ENCODE measurements at regions not wholly inside any gene's neighbourhood (a gene's known extent, or its start where the extent isn't known, plus 50 kb on each side); places are given as distances from the start of the nearest gene placed in this dataset.

DNA sequence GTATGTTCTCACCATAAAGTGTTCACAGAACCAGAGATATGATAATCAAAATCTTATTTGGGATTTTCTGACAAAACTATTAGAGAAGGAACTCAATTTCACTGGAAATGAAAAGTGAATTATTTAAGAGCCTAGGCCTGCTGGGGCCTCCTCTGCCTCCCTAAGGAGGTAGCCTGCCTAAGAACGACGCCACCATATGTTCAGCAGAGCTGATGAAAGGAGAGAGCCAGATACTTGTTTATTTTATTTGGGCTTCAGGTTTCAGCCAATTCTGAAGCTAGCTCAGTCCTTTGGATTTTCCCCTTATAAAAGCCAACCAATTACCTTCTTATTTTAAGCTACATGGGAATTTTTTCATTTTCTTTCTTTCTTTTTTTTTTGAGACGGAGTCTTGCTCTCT is 433.1 kb upstream of the MAP2 start:
- DNase-seq = no peak
- Histone ChIP-seq H3K4me1 (ENCODE audit: insufficient read depth, low read length) (no peaks in the 10 kb centered on the region), H3K27me3 (ENCODE audit: insufficient read depth, low read length) (no peaks in the 10 kb centered on the region), H2AFZ (ENCODE audit: low read length) (no peak overlapping the region), H4K8ac (replicated peaks; ENCODE audit: insufficient read length, low read depth, low read length) (no peak overlapping the region), H3K4ac (ENCODE audit: low read depth, low read length) (no peak overlapping the region), H3K14ac (ENCODE audit: insufficient read depth, low read length) (no peak overlapping the region), H2BK120ac (ENCODE audit: low read depth, low read length, poor library complexity, severe bottlenecking) (no peak overlapping the region), H2AK5ac (ENCODE audit: insufficient read length, low read length) (no peak overlapping the region), H3K27ac (ENCODE audit: insufficient read length, low read depth, low read length) (no peak overlapping the region), H3K56ac (ENCODE audit: insufficient read length, low read depth, low read length) (no peak overlapping the region), H4K20me1 (ENCODE audit: control insufficient read depth, insufficient read depth, insufficient read length) (no peaks in the 10 kb centered on the region), H4K5ac (ENCODE audit: insufficient read length, low read depth, low read length) (no peak overlapping the region), H3K9me3 (ENCODE audit: control insufficient read depth, low read depth, low read length) (no peaks in the 10 kb centered on the region), H2BK20ac (ENCODE audit: low read depth, low read length, poor library complexity, severe bottlenecking) (no peak overlapping the region), H2BK15ac (ENCODE audit: low read depth, low read length) (no peak overlapping the region), H3K4me2 (ENCODE audit: insufficient read depth, insufficient read length, low read length) (no peak overlapping the region), H3T11ph (ENCODE audit: low read length) (no peak overlapping the region), H2BK5ac (ENCODE audit: insufficient read length, low read length) (no peak overlapping the region), H3K79me2 (ENCODE audit: insufficient read depth, low read length) (no peaks in the 10 kb centered on the region), H2BK12ac (ENCODE audit: insufficient read length, low read depth, low read length) (no peak overlapping the region), H3K18ac (ENCODE audit: insufficient read length, low read depth, low read length) (no peak overlapping the region), H3K79me1 (ENCODE audit: insufficient read depth, low read depth, low read length, poor library complexity, severe bottlenecking) (no peaks in the 10 kb centered on the region), H3K23me2 (ENCODE audit: insufficient read length, low read depth, low read length, poor library complexity, severe bottlenecking) (no peaks in the 10 kb centered on the region), H4K91ac (ENCODE audit: insufficient read length, low read depth, low read length) (no peak overlapping the region), H3K9ac (ENCODE audit: extremely low read depth, insufficient read length, low read length) (no peak overlapping the region), H3K23ac (ENCODE audit: insufficient read length, low read depth, low read length) (no peak overlapping the region)
- no peak overlapping the region for H3K4me3 Mint-ChIP-seq
- H3K27ac Mint-ChIP-seq = no peak overlapping the region
- H3K9me3 Mint-ChIP-seq = peaks cover 0 to 11% of the 10 kb centered on the region in 2 experiments; a peak in 3 of 5 replicates
- peaks cover 1% of the 10 kb centered on the region; the same call in 1 of the 2 replicates for H3K27me3 Mint-ChIP-seq (ENCODE audit: low read depth)
- TF ChIP-seq CTCF (conservative IDR thresholded peaks at IDR 0.05) = no peak
- peaks cover 9 to 11% of the 10 kb centered on the region in 2 experiments for H3K4me1 Mint-ChIP-seq
- peaks cover 0 to 5% (median 3%) of the 10 kb centered on the region in 3 experiments; a peak in 1 of 7 replicates for H3K36me3 Mint-ChIP-seq (ENCODE audit: insufficient read depth in 1 of 3, low read depth in 3 of 3)
- WGBS (ENCODE audit: extremely low coverage, insufficient read length, low lambda C conversion rate) = no CpG with 5 or more reads among the region's 3 CpGs

Measured in H9 (cell line).